Fibroblast of lung (primary cell): ENCODE measurements at regions not wholly inside any gene's neighbourhood (a gene's known extent, or its start where the extent isn't known, plus 50 kb on each side); places are given as distances from the start of the nearest gene placed in this dataset.

Source experiments
- DNase-seq, 2 donors: peaks; one replicate each; pipeline versions ENCODE4 v3.0.0 to v3.0.0-alpha.2; 2010; ENCODE audit warnings: low read depth in 2 of 2
- H2AFZ ChIP-seq: 2 replicates; pipeline ENCODE4 v1.5.1; 2012; ENCODE audit warnings: low read length, control low read depth, inconsistent platforms
- H3K27ac ChIP-seq: 2 replicates; pipeline ENCODE4 v1.5.1; 2011; ENCODE audit warnings: low read length, control low read depth; ENCODE audit not compliant: insufficient read depth
- H3K27me3 ChIP-seq: 2 replicates; pipeline ENCODE4 v1.5.1; 2011; ENCODE audit warnings: mild to moderate bottlenecking, low read length; ENCODE audit not compliant: control insufficient read depth, insufficient read depth
- H3K36me3 ChIP-seq: 2 replicates; pipeline ENCODE4 v1.5.1; 2011; ENCODE audit warnings: low read length; ENCODE audit not compliant: control insufficient read depth, insufficient read depth
- H3K4me1 ChIP-seq: 2 replicates; pipeline ENCODE4 v1.5.1; 2011; ENCODE audit warnings: low read length; ENCODE audit not compliant: control insufficient read depth, insufficient read depth; ENCODE audit errors: extremely low read depth
- H3K4me2 ChIP-seq: 2 replicates; pipeline ENCODE4 v1.5.1; 2011; ENCODE audit warnings: low read length, control low read depth; ENCODE audit not compliant: insufficient read depth; ENCODE audit errors: extremely low read depth
- H3K4me3 ChIP-seq, 4 experiments: fragments of 200-600 bp in 1 of 4; sonication (generic) in 1 of 4; replicated peaks in 1 of 4; 2 replicates each; pipeline ENCODE4 v1.5.1; 2011 to 2016; ENCODE audit warnings: low read length in 4 of 4, low read depth in 3 of 4, mild to moderate bottlenecking in 3 of 4, control low read depth in 2 of 4, inconsistent platforms in 1 of 4, mixed read lengths in 1 of 4; ENCODE audit not compliant: insufficient read depth in 1 of 4; ENCODE audit errors: control extremely low read depth in 1 of 4
- H3K79me2 ChIP-seq: 2 replicates; pipeline ENCODE4 v1.5.1; 2012; ENCODE audit warnings: mild to moderate bottlenecking, low read length, inconsistent platforms; ENCODE audit not compliant: control insufficient read depth, insufficient read depth
- H3K9ac ChIP-seq: 2 replicates; pipeline ENCODE4 v1.5.1; 2011; ENCODE audit warnings: mild to moderate bottlenecking, low read length, control low read depth; ENCODE audit not compliant: insufficient read depth
- H3K9me3 ChIP-seq: 2 replicates; pipeline ENCODE4 v1.5.1; 2012; ENCODE audit warnings: low read depth, low read length; ENCODE audit not compliant: control insufficient read depth, insufficient read depth
- H4K20me1 ChIP-seq: 2 replicates; pipeline ENCODE4 v1.5.1; 2011; ENCODE audit warnings: low read length; ENCODE audit not compliant: control insufficient read depth, insufficient read depth; ENCODE audit errors: extremely low read depth
- EZH2 ChIP-seq: IDR thresholded peaks from 2 replicates; pipeline ENCODE4 v1.5.1; 2012; ENCODE audit warnings: low read length, control low read depth, mild to moderate bottlenecking; ENCODE audit errors: missing control alignments
- TF ChIP-seq, protein P1 (sequence below), 2 donors: IDR thresholded peaks in 1 of 2; conservative IDR thresholded peaks in 1 of 2; 1 replicate in 1 of 2; 2 replicates in 1 of 2; pipeline ENCODE4 v1.5.1; 2011 to 2012; ENCODE audit warnings: low read length in 2 of 2, control low read depth in 1 of 2, inconsistent platforms in 1 of 2, low read depth in 1 of 2, mild to moderate bottlenecking in 1 of 2

DNA sequence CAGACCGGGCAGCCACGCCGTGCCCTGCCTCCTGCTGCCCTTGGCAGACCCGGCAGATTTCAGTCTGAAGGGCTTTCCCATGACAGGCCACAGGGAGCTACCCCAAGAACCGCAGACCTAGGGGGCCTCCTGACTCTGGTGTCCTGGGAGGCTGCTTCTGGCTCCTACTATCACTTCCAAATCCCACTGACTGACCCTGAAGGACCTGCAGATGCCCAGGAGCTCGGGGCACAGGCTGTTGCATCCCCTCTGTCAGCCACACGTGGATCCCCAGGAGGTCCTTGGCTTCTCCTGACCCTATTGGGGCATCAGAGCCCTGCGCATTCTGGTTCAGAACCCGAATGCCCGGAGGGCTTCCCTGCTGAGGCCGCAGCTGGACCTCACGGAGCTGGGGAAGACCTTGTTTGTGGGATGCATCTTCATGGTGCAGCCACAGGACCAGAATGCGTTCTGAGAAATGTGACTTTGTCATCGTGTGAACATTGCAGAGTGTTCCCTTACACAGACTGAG, 81.3 kb upstream of the IRX4 start:
- H3K4me1 ChIP-seq = no peaks in the 10 kb centered on the region
- H3K79me2 ChIP-seq = no peaks in the 10 kb centered on the region
- no peak overlapping the region for H3K27ac ChIP-seq
- H4K20me1 ChIP-seq = no peaks in the 10 kb centered on the region
- TF ChIP-seq EZH2 = no peak
- TF ChIP-seq, protein P1, sequence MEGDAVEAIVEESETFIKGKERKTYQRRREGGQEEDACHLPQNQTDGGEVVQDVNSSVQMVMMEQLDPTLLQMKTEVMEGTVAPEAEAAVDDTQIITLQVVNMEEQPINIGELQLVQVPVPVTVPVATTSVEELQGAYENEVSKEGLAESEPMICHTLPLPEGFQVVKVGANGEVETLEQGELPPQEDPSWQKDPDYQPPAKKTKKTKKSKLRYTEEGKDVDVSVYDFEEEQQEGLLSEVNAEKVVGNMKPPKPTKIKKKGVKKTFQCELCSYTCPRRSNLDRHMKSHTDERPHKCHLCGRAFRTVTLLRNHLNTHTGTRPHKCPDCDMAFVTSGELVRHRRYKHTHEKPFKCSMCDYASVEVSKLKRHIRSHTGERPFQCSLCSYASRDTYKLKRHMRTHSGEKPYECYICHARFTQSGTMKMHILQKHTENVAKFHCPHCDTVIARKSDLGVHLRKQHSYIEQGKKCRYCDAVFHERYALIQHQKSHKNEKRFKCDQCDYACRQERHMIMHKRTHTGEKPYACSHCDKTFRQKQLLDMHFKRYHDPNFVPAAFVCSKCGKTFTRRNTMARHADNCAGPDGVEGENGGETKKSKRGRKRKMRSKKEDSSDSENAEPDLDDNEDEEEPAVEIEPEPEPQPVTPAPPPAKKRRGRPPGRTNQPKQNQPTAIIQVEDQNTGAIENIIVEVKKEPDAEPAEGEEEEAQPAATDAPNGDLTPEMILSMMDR (conservative IDR thresholded peaks at IDR 0.05 in 1 of 2, IDR thresholded peaks at IDR 0.05 in 1 of 2; ENCODE audit: low read depth in 1 of 2, low read length in 2 of 2) = no peak
- no peaks in the 10 kb centered on the region for H3K27me3 ChIP-seq
- H3K9me3 ChIP-seq = peaks cover 2% of the 10 kb centered on the region
- H3K4me2 ChIP-seq = no peak overlapping the region
- no peak overlapping the region for H3K4me3 ChIP-seq
- no peak overlapping the region for H3K9ac ChIP-seq
- H3K36me3 ChIP-seq = no peaks in the 10 kb centered on the region
- no peak for DNase-seq
- H2AFZ ChIP-seq = no peak overlapping the region

DNA sequence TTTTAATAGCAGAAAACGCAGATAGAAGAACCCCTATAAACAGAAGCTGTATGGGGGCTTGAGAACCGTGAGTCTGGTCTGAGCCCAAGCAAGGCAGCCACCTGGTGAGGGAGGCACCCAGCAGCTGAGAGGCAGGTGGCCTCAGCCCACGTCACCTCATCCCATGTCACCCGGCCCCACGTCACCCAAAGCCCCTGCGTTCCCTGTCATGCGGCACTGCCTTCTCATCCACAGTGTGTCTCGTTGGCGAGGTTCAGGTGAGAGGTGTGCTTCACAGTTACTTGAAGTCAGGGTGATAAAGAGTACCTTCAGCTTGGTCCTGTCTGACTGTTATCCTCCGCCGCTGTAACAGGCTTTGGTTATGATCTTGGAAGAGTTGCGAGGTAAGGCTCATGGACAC, 80.6 kb upstream of the IRX4 start:
- no peaks in the 10 kb centered on the region for H4K20me1 ChIP-seq
- DNase-seq = no peak
- H3K4me3 ChIP-seq = no peak overlapping the region

DNA sequence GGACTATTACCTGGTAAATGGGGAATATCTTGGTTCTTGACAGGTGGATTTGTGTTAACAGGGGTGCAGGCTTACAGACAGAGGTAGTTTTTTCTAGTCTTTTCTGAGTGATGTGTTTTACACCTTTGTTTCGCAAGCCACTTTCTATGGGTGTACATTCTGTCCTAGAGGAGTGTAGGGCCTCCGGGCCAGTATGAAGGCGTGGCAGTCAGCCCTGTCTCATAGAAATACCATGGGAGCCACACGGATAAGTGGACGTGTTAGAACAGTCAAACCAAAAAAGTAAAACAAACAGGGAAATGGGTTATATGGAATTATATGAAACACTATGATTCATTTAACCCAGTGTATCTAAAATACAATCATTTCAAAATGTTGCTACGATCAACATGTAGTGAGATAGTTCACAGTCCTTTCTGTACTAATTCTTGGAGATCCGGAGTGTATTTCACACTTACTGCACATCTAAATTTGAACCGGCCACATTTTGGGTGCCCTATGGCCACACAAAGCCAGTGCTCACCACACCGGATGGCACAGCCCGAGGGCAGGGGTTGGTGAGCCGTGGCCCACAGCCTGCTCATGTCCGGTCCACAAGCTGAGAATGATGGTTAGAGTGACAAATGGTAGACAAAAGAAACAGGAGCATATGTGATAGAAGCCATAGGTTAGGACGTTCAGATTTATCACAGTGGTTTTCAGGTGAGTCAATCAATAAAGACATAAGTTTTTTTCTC, 80.1 kb upstream of the IRX4 start:
- DNase-seq = no peak
- Histone ChIP-seq H3K36me3 (no peaks in the 10 kb centered on the region), H3K27me3 (no peaks in the 10 kb centered on the region), H3K4me2 (no peak overlapping the region), H3K4me1 (no peaks in the 10 kb centered on the region), H3K79me2 (no peaks in the 10 kb centered on the region), H3K9ac (no peak overlapping the region), H3K9me3 (peaks cover 2% of the 10 kb centered on the region), H3K27ac (no peak overlapping the region), H2AFZ (no peak overlapping the region), H4K20me1 (no peaks in the 10 kb centered on the region), H3K4me3 (no peak overlapping the region)
- TF ChIP-seq, protein P1 (conservative IDR thresholded peaks at IDR 0.05 in 1 of 2, IDR thresholded peaks at IDR 0.05 in 1 of 2; ENCODE audit: low read depth in 1 of 2, low read length in 2 of 2) = no peak
- no peak for TF ChIP-seq EZH2

More for the DNA sequence above, 80.6 kb upstream of the IRX4 start:
- H3K4me2 ChIP-seq = no peak overlapping the region
- H3K27me3 ChIP-seq = no peaks in the 10 kb centered on the region
- no peak overlapping the region for H2AFZ ChIP-seq
- H3K79me2 ChIP-seq = no peaks in the 10 kb centered on the region
- no peaks in the 10 kb centered on the region for H3K4me1 ChIP-seq
- no peak overlapping the region for H3K27ac ChIP-seq
- H3K9ac ChIP-seq = no peak overlapping the region
- no peak for TF ChIP-seq EZH2
- TF ChIP-seq, protein P1 (conservative IDR thresholded peaks at IDR 0.05 in 1 of 2, IDR thresholded peaks at IDR 0.05 in 1 of 2; ENCODE audit: low read depth in 1 of 2, low read length in 2 of 2) = no peak
- no peaks in the 10 kb centered on the region for H3K36me3 ChIP-seq
- H3K9me3 ChIP-seq = peaks cover 2% of the 10 kb centered on the region
